ENCODE measurements at regions not wholly inside any gene's neighbourhood (a gene's known extent, or its start where the extent isn't known, plus 50 kb on each side); places are given as distances from the start of the nearest gene placed in this dataset.

DNA sequence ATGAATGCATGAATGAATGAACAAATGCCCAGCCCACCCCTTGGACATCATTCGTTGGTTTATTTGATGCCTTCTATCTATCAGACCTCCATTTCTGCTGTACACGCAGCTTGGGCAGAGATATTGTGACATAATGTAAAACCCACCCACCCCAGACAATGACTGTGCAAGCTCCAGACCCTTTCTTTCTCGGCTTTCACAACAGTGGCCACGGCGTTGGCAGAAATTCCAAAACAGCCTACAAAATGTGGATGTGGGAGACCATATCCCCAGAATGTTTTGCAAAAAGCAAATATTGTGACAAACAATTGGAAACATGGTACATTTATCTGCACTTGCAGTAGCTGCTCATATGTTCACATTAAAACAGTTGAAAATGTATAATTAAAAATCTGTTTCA lies 162.0 kb upstream of the MAFB start:
- TF ChIP-seq, protein P1, sequence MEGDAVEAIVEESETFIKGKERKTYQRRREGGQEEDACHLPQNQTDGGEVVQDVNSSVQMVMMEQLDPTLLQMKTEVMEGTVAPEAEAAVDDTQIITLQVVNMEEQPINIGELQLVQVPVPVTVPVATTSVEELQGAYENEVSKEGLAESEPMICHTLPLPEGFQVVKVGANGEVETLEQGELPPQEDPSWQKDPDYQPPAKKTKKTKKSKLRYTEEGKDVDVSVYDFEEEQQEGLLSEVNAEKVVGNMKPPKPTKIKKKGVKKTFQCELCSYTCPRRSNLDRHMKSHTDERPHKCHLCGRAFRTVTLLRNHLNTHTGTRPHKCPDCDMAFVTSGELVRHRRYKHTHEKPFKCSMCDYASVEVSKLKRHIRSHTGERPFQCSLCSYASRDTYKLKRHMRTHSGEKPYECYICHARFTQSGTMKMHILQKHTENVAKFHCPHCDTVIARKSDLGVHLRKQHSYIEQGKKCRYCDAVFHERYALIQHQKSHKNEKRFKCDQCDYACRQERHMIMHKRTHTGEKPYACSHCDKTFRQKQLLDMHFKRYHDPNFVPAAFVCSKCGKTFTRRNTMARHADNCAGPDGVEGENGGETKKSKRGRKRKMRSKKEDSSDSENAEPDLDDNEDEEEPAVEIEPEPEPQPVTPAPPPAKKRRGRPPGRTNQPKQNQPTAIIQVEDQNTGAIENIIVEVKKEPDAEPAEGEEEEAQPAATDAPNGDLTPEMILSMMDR (IDR thresholded peaks at IDR 0.05), result no peak
- TF ChIP-seq EP300 (IDR thresholded peaks at IDR 0.05), result no peak
